ENCODE measurements at regions not wholly inside any gene's neighbourhood (a gene's known extent, or its start where the extent isn't known, plus 50 kb on each side); places are given as distances from the start of the nearest gene placed in this dataset.
"Not testable (repeated sequence)": the region's sequence is repeated elsewhere in the genome, so short reads cannot be mapped to it uniquely, and the experiment has no call there.

DNA sequence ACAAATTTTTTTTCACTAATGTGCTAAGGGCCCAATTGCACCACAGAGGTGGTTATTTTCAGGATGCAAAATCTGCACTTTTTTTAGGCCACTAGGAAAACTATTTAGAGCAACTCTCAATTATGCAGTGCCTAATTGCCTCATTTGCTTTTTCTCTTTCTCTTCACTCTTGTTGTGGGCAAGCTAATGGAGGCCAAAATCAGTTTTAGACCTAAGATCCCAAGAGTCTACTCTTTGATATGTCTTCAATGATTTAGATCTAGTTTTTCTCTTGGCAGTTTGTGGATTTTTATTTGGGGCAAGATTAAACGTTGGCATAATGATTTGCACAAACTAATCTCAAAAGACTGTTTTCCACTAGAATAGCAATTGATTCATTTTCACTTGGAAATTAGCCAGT, 1996.9 kb downstream of the LRRC4C start:
- DNase-seq: no peak

DNA sequence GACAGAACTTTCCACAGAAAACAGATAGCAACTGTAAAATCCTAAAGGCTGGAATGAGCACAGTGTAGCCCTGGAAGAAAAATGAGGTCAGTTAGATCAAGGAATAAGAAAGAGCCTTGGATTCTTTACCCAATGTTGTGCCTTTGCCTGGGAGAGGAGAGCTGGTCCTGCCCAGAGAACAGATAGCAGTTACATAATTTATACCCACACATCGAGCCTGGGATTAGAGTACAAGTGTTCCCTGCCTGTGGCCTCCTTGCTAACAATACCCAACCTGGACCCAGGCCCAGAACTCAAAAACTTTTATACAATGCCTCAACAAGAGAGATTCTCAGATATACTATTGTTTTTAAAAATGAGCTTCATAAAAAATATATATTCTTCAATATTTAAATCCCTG, 1998.4 kb downstream of the LRRC4C start:
- DNase-seq: no peak

DNA sequence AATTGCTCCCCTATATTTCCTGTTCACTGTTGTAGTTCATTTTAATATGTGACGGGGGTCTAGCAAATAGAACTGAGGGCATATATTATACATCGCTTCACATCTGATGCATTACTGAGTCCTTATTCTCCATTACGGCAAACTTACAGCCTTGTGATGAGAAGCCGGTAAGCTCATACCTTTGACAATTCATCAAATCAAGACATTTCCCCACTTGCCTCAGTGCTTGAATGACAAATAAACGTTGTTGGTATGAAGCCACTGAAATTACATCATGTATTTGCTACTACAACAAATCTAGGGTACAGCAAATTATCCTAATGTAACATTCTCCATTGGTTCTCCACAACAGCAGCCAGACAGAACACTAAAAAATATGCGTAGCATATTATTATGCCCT, 1999.8 kb downstream of the LRRC4C start:
- no peak for DNase-seq

DNA sequence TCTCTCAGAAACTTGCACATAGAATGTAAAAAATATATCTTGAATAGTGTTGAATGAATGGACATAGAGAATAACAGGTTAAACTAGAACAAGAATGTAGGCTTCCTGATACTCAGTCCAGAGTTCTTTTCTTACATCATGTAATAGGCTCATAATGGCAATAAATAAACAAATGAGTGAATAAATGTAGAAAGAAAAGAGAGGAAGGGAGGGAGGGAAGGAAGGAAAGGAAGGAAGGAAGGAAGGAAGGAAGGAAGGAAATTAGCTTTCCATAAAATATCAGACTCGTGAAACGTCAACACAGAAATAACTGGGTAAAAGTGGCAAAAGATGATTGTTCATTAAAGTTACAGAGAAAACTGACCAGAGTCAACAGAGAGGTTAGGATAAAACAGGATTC, 2001.0 kb downstream of the LRRC4C start:
- no peak for DNase-seq

DNA sequence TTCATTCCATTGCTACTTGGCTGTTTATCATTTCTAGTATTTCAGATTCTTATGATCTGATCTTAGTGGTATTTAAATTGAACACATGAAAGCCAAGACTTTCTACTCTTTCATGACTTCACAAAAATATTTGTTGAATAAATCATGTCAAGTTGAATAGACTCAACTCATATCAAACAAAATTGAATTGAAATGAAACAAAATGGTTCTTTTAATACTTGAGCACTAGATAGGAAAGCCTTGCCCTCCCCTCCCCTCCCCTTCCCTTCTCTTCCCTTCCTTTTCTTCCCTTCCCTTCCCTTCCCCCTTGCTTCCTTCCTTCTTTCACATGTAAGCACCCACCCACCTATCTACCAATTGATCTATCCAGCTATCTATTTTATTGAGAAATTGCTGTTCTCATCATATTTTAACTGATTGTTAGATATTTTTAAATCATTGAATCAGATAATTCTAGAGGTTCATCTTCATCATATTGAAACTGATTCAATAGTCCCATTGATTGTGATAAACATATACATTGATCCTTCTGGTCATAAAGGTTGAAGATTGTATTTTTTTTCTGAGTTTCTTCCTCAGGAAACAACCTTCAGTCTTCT, 2015.9 kb downstream of the LRRC4C start:
- no peak for DNase-seq

DNA sequence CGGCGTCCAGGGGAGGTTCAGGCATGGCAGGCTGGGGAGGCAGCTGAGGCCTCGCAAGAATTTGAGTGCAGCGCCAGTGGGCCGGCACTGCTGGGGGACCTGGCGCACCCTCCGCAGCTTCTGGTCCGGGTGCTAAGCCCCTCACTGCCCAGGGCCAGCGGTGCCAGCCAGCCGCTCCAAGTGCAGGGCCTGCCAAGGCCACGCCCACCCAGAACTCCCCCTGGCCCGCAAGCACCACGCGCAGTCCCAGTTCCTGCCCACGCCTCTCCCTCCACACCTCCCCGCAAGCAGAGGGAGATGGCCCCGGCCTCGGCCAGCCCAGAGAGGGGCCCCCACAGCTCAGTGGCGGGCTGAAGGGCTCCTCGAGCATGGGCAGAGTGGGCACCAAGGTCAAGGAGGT, 2017.3 kb downstream of the LRRC4C start:
- no peak for DNase-seq

DNA sequence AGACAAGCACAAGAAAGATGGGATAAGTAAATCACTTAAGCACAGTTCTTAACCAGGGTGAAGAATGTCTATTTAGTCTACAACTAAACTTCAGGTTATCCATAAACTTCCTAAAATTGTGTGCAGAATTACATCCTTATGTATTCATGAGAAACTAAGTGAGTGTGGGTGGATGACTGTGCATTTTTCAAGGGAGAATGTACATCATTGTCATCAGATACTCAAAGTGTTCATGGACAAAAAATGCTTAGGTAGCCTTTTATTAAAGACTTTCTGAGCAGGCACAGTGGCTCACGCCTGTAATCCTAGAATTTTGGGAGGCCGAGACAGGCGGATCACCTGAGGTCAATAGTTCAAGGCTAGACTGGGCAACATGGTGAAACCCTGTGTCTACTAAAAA, 2023.8 kb downstream of the LRRC4C start:
- DNase-seq: no peak

DNA sequence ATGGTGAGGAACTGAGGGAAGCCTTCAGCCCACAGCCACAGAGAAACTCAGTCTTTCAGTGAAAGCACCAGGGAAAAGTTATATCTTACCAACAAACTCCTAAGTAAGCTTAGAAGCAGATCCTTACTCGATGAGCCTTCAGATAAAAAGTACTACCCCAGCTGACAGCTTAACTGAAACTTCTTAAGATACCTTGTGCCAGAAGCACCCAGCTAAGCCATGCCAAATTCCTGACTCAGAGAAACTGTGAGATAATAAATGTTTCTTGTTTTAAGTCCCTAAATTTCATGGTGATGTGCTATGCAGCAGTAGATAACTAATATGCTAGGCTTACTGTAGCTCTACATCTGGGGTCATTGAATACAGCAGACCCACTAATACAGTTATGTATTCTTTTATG, 2025.0 kb downstream of the LRRC4C start:
- DNase-seq: no peak

DNA sequence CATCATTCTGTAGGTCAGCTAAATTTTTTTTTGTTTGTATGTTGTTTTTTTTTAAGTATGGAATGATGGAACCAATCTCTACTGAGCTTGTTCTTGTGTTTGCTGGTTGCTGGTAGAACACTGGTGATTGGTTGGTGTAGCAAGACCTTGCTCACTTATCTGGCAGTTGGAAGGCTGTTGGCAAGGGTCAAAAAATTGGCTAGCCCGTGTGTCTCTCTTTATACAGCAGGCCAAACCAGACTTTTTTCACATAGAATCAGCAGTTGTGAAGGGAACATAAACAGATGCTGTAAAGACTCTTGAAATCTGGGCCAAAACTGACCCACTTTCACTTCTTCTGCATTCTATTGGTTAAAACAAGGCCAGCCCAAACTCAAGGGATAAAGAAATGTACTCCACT, 2026.5 kb downstream of the LRRC4C start:
- DNase-seq: no peak

DNA sequence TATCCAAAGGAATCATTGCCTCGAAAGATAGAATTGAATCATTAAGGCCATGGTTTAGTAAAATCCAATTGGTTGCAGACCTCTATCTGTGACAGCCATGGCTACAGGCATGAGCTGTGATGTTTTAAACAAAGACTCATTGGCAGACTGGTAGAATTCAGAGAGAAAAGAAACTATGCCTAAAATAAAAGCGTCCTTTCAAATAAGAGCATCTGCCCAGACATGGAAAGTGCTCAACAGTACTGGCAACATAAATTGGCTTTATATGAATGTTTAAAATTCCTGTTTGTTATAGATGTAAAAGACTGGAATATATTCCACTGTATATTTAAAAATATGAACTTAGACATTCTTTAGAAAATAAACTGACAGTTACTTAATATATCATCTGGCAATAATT, 2034.2 kb downstream of the LRRC4C start:
- no peak for DNase-seq

DNA sequence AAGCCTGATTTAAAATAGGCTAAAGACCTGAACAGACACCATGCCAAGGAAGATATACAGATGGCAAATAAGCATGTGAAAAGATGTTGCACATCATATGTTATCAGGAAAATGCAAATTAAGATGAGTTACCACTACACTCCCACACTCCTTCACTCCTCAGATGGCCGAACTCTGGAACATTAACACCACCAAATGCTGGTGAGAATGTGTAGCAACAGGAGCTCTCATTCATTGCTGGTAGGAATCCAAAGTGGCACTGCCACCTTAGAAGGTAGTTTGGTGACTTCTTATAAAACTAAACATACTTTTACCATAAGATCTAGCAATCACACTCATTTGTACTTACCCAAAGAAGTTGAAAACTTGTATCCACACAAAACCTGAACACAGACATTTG, 2047.3 kb downstream of the LRRC4C start:
- DNase-seq: no peak

DNA sequence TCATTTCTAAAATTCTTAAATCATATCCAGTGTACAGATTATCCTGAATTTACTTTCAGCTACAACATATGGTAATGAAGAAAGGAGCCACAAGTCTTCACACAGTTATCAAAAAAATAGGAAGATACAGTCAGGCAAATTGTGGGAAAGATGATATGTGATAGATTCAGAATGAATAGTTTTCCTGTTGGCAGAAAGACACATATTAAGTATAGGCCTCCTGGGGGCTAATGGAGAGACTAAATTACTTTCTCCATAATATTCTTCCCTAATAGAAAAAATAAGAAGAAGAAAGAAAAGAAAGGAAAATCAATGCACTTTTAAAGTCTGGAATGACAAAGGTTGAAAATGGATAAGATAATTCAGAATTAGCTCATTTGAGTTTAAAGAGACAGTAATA, 2073.5 kb downstream of the LRRC4C start:
- no peak for DNase-seq

DNA sequence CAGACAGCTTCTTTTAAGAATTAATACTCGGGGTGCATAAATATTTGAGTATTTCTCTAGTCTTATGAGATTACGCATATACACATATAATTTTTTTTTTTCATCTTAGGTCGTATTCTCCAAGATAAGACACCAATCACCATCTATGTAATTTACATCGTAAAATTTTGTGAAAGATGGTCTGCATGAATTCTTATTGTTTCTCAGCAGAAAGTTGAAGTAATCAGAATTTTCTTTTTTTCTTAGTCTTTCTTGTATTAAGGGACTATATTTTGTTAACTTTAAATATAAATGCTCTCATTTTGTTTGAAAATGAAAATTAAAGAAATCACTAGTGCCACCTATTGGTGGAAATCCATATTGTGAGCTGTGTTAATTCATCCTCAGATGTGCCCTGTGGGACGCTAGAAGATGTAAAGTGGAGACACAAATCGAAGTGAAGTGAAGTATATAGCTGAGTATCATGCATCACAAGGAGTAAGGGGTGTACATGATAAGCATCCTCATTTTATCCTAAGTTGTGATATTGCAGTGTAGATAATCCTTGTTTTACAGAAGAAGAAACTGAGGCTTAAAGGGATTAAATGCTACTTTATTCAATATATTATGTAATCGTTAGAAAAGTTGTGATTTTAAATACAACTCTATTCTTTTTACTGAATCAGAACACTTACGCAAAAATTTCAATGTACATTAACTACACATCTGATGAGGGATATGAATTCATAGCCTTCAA, 2084.3 kb downstream of the LRRC4C start:
- no peak for DNase-seq

DNA sequence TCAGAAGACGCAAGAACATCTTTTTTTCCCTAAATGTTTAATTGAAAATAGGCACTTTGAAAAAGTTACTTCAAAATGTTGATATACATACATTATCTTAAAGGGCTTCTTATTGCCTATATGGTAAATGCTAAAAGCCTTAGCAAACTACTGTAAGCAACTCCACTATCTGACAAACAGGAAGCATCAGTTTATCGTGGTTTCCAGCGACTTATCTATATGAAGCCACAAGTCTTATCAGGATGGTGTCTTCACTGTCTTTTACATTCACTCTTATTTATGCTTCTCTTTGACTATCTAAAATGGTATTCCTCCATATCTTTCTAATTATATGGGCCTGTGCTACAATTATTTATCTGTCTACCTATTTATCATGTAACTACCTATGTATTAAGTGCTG, 2091.9 kb downstream of the LRRC4C start:
- no peak for DNase-seq

DNA sequence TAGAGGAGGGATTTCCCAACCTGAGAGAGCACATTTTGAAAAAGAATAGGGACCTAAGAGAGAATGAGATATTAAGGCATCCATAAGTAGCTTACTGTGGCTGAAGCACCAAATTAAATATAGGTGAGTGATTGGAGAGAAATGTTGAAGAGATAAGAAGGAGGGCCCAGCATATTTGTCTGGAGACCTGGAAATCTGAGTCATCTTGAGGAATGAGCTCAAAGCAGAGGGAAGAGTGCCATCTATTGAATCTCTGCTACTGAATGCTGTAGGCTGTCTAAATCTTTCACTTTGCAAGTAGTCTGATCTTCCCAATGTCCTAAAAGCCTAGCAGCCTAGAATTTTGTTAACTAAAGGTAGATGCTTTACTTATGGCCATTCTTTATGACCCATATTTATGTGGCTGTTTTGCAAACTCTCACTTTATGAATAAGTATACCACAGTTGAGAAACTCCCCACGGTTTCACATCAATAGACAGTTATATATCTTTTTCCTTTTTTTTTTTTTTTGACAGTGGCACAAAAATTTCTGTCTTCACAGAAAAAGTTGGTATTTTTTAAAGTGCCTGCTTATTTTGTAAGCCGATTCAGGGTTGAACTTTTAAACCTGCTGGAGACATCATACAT, 2093.5 kb downstream of the LRRC4C start:
- no peak for DNase-seq

DNA sequence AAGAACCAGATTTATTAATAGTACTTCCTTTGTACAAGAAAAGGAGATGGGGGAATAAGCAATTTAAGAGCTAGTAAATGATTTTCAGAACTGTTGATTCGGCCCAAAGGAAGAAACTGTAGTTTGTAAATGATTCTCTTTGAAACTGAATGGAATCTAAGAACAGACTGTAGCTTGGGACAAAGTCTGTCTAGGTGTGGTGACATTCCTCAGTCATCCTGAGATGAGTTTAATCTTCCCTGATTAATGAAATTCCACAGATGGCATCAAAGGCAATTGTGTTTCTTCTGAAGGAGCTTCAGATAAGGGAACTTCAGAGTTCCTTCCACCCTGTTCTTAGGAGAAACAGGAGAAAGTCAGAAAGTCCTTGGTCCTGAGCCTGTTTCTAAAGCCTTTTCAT, 2095.9 kb downstream of the LRRC4C start:
- no peak for DNase-seq

DNA sequence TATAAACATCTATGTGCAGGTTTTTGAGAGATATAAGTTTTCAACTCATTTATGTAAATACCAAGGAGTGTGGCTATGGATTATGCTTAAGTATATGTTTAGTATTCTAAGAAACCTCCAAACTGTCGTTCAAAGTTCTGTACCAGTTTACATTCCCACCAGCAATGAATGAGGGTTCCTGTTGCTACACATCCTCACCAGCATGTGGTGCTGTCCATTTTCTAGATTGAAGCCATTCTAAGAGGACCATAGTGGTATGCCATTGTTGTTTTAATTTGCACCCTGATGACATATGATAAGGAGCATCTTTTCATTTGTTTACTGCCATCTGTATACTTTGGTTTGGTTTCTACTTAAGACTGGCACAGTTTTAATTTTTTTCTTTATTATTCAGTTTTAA, 2097.9 kb downstream of the LRRC4C start:
- no peak for DNase-seq

DNA sequence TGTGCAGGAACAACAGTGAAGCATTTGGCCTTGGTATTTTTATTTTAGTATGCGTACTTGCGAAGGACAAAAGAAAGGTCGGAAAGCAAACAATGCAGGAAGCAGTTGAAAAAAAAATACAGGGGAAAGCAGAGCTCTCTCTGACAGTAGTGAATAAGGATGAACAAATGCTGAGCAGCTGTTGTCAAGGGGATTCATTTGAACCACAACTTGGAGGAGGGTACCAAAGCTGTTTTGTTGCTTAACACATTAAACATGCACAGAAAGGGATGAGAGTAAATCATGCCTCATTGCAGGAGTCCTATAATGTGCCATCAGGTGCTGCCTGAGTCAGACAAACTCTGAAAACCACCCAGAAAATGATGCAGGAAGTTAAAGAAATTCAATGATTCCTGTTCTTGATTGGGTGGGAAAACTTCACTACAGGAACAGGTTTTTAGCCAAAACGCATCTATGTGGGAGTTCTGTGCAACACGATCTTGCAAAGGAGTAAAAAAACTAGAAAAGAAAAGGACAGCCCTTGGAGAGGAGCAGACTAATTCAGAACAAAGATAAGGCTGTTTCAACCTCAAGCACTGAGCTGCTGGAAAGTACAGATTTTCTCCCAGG, 2113.5 kb downstream of the LRRC4C start:
- DNase-seq: no peak

DNA sequence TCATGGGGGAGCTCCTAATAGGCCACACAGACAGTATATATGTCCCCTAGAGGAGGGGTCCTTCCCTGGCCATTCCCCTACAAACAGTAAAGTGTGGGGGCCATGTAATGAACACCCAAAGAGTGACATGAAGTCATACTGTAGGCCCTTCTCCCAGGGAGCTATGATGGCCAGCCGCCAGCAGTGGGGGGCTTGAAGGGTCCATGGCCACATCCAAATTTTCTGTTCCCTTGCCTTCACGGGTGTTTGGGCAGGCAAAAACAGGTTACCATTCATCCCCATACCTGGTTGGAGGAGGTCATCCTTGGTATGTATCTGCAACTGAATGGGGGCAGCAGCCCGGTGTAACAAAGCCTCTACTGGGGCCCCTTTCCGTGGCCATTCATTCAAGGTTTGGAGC, 2118.0 kb downstream of the LRRC4C start:
- DNase-seq: no peak

DNA sequence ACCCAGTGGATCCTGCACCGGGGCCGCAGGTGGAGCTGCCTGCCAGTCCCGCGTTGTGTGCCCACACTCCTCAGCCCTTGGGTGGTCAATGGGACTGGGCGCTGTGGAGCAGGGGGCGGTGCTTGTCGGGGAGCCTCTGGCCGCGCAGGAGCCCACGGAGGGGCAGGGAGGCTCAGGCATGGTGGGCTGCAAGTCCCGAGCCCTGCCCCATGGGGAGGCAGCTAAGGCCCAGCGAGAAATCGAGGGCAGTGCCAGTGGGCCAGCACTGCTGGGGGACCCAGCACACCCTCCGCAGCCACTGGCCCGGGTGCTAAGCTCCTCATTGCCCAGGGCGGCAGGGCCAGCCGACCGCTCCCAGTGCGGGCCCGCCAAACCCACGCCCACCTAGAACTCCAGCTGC, 2126.4 kb downstream of the LRRC4C start:
- not testable (repeated sequence) for DNase-seq

DNA sequence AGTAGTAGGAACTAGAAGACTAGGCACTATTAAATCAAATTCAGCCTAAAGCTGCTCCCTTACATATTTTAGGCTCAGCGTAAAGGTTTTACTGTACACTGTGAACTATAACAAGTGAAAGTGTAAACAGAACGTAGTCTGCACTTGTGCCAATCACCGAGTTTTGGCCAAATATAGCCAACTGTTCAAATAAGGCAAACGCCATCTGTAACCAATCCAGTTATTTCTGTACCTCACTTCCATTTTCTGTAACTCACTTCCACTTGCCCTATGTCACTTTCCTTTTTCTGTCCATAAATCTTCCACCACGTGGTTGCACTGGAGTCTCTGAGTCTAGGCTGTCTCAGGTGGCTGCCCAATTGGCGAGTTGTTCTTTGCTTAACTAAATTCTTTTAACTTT, 2132.2 kb downstream of the LRRC4C start:
- DNase-seq: no peak

DNA sequence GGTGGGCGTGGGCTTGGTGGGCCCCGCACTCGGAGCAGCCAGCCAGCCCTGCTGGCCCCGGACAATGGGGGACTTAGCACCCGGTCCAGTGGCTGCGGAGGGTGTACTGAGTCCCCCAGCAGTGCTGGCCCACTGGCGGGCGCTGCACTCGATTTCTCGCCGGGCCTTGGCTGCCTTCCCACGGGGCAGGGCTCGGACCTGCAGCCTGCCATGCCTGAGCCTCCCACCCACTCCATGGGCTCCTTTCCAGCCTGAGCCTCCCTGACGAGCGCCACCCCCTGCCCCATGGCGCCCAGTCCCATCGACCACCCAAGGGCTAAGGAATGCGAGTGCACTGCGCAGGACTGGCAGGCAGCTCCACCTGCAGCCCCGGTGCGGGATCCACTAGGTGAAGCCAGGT, 2147.6 kb downstream of the LRRC4C start:
- not testable (repeated sequence) for DNase-seq

DNA sequence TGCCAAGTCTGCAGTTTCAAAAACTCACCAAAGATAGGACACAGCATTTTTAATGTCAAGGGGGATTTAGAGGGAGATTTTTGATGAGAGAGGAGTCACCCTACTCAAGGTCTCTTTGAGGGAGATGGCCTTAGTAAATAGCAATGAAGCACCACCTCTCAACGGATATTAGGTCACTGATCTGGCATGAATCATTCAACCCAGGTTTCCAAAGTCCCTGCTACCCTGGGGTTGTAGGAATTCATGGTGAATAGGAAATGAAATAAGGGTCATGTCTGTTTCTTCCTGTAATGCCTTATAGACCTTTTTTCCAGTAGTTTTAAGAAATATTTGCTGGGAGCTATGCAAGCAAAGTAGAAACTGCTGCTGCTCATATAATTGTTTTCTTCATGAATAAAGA, 2154.9 kb downstream of the LRRC4C start:
- DNase-seq: no peak

DNA sequence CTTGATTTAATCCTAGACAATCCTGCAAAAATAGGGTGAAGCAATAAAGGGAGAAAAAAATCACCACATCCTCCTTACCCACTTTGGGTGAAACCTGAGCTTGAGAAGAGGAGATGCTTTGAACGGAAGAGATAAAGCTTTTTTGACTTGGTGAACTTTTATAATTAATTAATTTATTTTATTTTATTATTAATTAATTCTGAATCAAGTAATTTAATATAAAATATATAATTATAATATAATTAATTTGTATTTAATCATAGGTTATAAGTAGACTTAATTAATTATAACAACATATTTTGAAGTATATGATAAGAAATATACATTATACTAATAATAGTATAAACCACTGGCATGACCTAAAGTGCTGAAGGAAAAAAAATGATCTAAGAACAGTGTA, 2164.8 kb downstream of the LRRC4C start:
- DNase-seq: no peak
